ENCODE measurements at regions not wholly inside any gene's neighbourhood (a gene's known extent, or its start where the extent isn't known, plus 50 kb on each side); places are given as distances from the start of the nearest gene placed in this dataset.
"Not testable (repeated sequence)": the region's sequence is repeated elsewhere in the genome, so short reads cannot be mapped to it uniquely, and the experiment has no call there.

DNA sequence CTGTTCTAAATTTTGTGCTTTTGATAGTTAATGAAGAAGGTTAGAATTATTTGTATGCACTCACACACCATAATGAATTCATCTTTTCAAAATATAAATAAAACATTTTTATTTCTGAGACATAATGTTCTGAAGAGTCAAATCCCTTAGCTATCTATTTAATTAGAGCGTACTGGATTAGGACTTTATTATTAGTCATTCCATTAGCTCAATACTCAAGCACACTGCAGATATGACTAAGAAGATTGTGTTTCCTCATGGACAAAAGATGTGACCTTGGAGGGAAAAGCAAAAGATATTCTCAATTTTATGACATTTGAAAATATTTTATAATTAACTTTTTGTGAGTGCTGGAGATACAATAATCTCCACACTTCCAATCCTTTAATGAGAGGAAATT, 666.4 kb downstream of the CD109 start:
- no peak for DNase-seq

DNA sequence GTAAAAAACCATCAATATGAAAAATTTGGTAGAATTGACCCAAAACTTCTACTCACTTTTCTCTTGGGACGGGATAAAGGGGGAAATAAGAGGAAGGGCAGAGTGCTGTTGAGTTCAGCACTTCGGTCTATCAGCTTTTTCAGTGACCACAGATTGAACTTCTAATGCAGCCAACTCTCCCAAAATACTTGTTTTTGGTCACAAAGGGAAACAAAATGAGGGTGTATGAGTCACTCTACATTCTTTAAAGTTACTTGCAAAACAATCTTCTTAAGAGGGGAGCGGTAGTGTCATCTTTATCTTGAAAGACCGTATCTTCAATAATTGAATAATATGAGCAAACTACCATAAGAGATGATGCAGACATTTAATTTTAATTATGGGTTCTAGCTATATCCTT, 661.3 kb downstream of the CD109 start:
- DNase-seq = no peak

GRCh38 chr6:74356391-74356790, 660.4 kb downstream of the CD109 start:
- no peak for DNase-seq

DNA sequence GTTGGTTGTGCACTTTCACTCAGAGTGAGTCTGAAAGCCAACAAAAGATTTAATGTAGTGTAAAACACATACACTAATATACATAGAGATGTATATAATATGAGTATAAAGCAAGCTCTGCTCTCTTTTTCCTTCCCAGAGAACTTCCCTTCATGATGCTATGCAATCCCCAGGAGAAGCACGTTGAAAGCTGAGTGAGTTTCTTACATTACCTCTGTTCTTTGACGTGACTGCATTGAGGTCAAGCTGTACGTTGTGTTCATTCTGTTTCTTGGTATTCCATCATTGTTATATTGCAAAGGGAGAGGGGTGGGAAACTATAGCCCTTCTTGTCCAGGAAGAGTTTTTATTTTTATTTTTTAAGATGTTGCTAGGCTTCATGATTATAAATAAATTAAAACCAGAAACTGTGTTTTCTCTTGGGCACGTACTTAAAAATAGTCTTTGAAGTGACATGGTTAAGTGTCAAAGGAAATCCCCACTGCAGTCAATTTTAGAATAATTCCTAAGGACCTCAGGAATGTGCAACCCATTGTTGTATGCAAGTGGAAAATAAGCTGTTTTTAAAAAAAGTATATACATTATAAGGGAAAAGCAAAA, 651.0 kb downstream of the CD109 start:
- no peak for DNase-seq

GRCh38 chr6:74343804-74344203, 647.8 kb downstream of the CD109 start:
- DNase-seq = no peak

DNA sequence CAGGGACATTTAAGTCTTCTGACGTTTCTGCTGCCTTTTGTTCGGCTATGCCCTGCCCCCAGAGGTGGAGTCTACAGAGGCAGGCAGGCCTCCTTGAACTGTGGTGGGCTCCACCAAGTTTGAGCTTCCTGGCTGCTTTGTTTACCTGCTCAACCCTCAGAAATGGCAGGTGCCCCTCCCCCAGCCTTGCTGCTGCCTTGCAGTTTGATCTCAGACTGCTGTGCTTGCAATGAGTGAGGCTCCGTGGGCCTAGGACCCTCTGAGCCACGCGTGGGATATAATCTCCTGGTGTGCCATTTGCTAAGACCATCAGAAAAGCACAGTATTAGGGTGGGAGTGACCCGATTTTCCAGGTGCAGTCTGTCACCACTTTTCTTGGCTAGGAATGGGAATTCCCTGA, 647.3 kb downstream of the CD109 start:
- DNase-seq = not testable (repeated sequence)

DNA sequence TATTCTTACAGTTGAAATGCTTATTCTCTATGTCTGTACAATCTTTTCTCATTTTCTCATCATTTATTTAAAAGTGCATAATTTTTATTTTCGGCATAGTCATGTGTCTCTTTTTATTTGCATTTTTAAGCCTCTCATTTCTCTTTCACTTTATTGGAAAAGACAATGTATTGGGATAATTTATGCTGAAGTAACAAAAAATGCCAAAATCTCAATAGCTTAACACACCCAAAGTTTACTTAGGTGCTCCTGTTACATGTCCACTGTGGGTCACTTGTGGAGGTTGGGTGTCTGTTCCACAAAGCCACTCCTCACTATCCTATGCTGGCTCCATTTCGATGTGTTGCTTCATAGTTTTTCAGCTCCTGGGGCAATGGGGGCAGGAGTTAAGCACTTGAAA, 638.7 kb downstream of the CD109 start:
- no peak for DNase-seq

DNA sequence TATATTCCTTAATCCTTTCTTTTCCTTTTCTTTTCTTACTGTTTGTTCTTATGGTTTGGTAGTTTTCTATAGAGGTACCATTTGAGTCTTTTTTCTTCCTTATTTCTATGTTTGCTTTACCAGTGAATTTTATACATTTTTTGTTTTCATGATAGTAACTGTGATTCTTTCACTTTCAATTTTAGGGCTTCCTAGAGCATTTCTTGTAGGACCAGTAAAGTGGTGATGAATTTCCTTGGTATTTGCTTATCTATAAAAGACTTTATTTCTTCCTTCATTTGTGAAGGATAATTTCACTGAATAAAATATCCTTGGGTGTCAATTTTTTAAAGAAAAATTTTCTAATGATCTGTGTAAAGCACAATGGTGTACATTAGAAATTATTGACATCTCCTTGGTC, 637.4 kb downstream of the CD109 start:
- no peak for DNase-seq

- DNase-seq = no peak
Measured at GRCh38 chr6:74320715-74321114, 624.7 kb downstream of the CD109 start.

- no peak for DNase-seq
Measured at GRCh38 chr6:74320074-74320473, 624.1 kb downstream of the CD109 start.

DNA sequence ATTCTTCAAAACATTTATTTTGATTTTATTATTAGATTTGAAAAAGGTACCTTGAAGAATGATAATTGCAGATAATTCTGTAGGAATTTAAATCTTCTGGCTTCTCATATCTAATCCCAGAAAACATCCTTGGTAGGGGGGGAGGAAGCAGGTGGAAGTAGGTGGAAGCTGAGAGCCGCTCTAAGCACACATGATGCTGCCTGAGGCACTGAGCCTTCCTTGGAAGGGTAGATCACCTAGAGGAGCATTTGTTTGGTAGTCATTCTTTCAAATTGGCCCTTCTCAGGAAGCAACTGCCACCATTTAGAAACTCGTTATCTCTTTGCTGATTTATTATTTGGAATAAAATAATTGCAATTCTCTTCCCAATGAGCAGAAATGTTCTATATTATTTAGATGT, 623.3 kb downstream of the CD109 start:
- DNase-seq = no peak

GRCh38 chr6:74318738-74319137, 622.7 kb downstream of the CD109 start:
- no peak for DNase-seq

- no peak for DNase-seq
Measured at GRCh38 chr6:74312081-74312480, 616.1 kb downstream of the CD109 start.

DNA sequence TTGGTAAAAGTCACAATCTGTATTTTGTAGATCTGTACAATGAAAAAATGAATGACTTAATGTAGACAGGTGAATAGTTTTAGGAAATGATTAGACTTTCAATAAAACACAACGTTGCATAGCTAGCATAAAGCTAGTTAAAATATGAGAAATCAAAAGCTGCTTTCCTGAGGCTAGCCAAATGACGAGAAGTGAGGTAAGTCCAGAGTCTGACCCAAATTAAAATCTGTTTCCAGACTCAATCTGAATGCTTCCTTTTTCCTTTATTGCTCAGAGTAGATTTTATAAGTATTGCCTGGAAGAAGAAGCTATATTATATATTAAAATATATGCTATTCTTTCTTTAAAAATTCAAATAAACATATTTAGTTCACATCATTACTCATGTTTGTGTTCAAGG, 615.4 kb downstream of the CD109 start:
- DNase-seq = no peak

DNA sequence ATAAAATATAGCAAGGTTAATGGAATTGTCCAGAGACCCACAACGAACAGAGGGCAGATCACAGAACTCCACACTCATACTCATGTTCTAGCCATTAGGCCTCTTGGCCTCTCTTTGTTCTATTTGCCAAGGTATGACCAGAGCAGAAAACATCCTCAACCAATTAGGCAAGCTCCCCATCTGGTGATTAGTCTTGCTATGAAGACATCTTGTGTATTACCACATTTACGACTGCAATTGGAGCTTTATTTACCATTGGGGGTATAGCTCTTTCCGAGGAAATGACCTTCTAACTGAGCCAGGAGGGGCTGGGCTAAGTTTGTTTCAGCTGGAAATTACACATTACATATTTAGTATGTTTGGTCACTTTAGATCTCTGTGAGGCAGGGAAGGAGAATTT, 593.9 kb downstream of the CD109 start:
- DNase-seq = no peak

- DNase-seq = no peak
Measured at GRCh38 chr6:74287932-74288331, 591.9 kb downstream of the CD109 start.

- DNase-seq = no peak
Measured at GRCh38 chr6:74287441-74287840, 591.4 kb downstream of the CD109 start.

- DNase-seq = no peak
Measured at GRCh38 chr6:74284284-74284683, 588.3 kb downstream of the CD109 start.

GRCh38 chr6:74283532-74283931, 587.5 kb downstream of the CD109 start:
- no peak for DNase-seq

- DNase-seq = no peak
Measured at GRCh38 chr6:74282143-74282689, 586.2 kb downstream of the CD109 start.

DNA sequence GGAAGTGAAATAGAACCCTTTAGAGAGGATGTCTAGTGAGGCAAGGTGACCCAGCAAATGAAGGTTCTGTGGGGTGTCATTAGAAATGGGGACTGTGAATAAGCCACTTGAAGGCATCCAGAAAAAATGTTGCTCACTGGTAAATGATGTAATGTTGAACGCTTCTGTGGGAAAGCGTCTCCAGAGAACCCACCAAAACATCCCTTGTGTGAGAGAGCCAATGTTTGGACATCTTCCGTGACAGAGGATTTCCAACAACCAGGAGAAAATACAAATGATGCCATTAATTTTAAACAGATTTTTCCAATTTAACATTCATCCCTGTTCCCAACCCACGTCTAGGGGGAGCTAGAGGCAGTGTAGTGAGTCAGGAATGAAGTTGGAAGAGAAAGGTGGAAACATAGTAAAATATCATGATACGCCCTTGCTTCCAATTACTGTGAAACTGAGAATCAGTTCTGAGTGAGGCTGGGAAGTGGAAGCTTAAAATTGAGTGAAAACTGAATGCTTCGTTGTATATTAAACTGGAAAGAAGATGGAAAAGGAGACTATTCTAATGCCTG, 584.2 kb downstream of the CD109 start:
- no peak for DNase-seq

- no peak for DNase-seq
Measured at GRCh38 chr6:74277777-74278186, 581.8 kb downstream of the CD109 start.

GRCh38 chr6:74273541-74273940, 577.5 kb downstream of the CD109 start:
- no peak for DNase-seq

DNA sequence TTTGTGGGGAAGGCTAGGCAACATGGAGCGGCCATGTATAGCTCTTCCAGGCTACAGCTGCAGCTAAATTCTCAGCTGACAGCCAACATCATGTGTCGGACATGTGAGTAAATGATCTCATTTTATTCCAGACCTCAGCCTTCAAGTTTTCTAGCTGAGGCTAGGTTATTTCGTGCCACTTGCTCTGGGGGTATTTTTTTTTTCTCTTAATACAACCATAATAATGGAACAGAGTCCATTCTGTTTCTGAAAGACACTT, 573.5 kb downstream of the CD109 start:
- DNase-seq = no peak

All from hippocampal formation (tissue), 2 donors.